ENCODE measurements at regions not wholly inside any gene's neighbourhood (a gene's known extent, or its start where the extent isn't known, plus 50 kb on each side); places are given as distances from the start of the nearest gene placed in this dataset.

DNA sequence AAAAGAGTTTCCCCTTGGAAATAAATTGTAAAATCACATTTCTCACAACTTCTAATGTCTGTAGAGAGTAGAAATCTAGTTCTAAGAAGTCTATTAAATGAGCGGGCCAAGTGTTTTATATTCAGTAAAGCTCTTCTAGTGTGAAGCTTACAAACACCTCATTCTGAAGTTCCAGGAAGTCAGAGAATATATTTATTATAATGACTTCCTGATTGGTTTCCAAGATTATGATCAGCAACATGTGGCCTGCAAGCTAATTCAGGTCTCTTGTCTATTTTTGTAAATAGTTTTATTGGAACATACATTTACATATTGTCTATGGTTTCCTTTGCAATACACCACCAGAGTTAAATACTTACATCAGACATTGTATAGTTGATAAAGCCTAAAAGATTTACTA is 603.9 kb downstream of the AMY1C start:
- TF ChIP-seq POLR2AphosphoS5 (IDR thresholded peaks at IDR 0.05) (no peak), POLR2A (IDR thresholded peaks at IDR 0.05) (no peak)
- TF ChIP-seq, protein P1, sequence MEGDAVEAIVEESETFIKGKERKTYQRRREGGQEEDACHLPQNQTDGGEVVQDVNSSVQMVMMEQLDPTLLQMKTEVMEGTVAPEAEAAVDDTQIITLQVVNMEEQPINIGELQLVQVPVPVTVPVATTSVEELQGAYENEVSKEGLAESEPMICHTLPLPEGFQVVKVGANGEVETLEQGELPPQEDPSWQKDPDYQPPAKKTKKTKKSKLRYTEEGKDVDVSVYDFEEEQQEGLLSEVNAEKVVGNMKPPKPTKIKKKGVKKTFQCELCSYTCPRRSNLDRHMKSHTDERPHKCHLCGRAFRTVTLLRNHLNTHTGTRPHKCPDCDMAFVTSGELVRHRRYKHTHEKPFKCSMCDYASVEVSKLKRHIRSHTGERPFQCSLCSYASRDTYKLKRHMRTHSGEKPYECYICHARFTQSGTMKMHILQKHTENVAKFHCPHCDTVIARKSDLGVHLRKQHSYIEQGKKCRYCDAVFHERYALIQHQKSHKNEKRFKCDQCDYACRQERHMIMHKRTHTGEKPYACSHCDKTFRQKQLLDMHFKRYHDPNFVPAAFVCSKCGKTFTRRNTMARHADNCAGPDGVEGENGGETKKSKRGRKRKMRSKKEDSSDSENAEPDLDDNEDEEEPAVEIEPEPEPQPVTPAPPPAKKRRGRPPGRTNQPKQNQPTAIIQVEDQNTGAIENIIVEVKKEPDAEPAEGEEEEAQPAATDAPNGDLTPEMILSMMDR (IDR thresholded peaks at IDR 0.05), result no peak
- WGBS, result 50% methylated on average over 1 of the region's 1 CpG

DNA sequence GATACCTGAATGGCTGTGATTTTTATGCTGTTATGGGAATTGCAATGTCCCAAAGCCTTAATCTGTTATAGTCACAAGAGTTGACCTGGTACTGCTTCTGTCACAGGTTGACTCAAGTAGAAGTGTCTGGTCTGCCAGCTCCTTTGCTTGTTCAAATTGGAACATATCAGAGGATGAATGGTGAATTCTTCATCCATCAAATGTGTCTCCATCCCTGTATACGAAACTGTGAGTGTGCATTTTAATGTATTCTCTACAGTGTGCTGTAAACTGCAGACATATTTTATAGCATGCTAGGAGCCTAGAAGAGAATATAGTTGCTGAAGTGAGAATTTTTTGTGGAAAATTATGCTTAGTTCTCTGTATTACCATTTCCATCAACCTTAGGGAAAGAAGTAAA is 608.4 kb downstream of the AMY1C start:
- intact Hi-C loops (cut with DNase I), result no loop called here
- Histone ChIP-seq H3K27ac (no peak overlapping the region), H3K4me1 (replicated peaks) (no peaks in the 10 kb centered on the region), H3K36me3 (no peaks in the 10 kb centered on the region), H3K27me3 (replicated peaks; ENCODE audit: insufficient read depth) (no peaks in the 10 kb centered on the region), H3K9me3 (no peaks in the 10 kb centered on the region), H3K4me3 (no peak overlapping the region)
- DNase-seq (ENCODE audit: low spot score), result no peak
- 53% methylated on average over 1 of the region's 1 CpG for WGBS
- TF ChIP-seq, protein P1 (IDR thresholded peaks at IDR 0.05), result no peak
- no peak for TF ChIP-seq POLR2AphosphoS5 (IDR thresholded peaks at IDR 0.05)
- TF ChIP-seq POLR2A (IDR thresholded peaks at IDR 0.05), result no peak

More for the DNA sequence above, 603.9 kb downstream of the AMY1C start:
- Histone ChIP-seq H3K9me3 (no peaks in the 10 kb centered on the region), H3K27me3 (replicated peaks; ENCODE audit: insufficient read depth) (no peaks in the 10 kb centered on the region), H3K36me3 (no peaks in the 10 kb centered on the region), H3K27ac (no peak overlapping the region), H3K4me3 (no peak overlapping the region), H3K4me1 (replicated peaks) (no peaks in the 10 kb centered on the region)
- intact Hi-C loops (cut with DNase I), result no loop called here
- DNase-seq (ENCODE audit: low spot score), result no peak

DNA sequence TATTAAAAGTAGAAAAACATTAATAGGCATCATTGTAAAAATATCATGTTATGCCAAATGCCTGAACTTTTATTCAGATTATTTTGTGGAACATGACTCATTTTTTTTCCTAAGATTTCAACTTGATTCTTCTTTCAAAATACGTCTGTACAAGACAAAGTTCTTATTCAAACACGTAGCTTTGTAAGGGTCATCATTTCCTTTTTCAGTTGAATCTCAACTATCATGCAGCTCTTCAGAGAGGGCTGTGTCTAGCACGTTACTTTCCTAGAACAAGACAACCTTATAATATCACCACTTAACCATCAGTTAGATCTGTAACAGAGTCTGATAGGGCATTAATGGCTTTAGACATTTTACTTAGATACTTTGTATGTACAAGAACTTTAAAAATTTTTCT is 608.9 kb downstream of the AMY1C start:
- TF ChIP-seq POLR2A (IDR thresholded peaks at IDR 0.05) (no peak), POLR2AphosphoS5 (IDR thresholded peaks at IDR 0.05) (no peak)
- TF ChIP-seq, protein P1 (IDR thresholded peaks at IDR 0.05), result no peak
- Histone ChIP-seq H3K27me3 (replicated peaks; ENCODE audit: insufficient read depth) (no peaks in the 10 kb centered on the region), H3K36me3 (no peaks in the 10 kb centered on the region), H3K27ac (no peak overlapping the region), H3K4me3 (no peak overlapping the region), H3K4me1 (replicated peaks) (no peaks in the 10 kb centered on the region), H3K9me3 (no peaks in the 10 kb centered on the region)
- no peak for DNase-seq (ENCODE audit: low spot score)
- intact Hi-C loops (cut with DNase I), result no loop called here
- 58% methylated on average over 3 of the region's 3 CpGs for WGBS

DNA sequence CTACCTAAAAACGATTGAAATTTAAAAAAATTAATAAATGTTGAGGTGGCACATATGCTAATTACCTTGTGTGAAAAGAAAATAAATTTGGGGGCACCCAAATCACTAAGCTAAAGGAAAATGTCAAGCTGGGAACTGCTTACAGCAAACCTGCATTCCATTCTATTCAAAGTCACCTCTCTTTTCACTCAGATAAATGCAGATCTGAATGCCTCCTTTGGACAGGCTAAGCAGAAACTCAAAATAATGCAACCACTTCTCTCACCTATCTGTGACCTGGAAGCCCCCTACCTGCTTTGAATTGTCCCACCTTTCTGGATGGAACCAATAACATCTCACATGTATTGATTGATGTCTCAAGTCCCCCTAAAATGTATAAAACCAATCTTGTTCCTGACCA is 628.7 kb downstream of the AMY1C start:
- Histone ChIP-seq H3K27ac (no peak overlapping the region), H3K4me3 (no peak overlapping the region), H3K36me3 (no peaks in the 10 kb centered on the region), H3K27me3 (replicated peaks; ENCODE audit: insufficient read depth) (no peaks in the 10 kb centered on the region), H3K9me3 (no peaks in the 10 kb centered on the region), H3K4me1 (replicated peaks) (no peaks in the 10 kb centered on the region)
- TF ChIP-seq POLR2A (IDR thresholded peaks at IDR 0.05) (no peak), POLR2AphosphoS5 (IDR thresholded peaks at IDR 0.05) (no peak)
- TF ChIP-seq, protein P1 (IDR thresholded peaks at IDR 0.05), result no peak
- WGBS, result 0% methylated on average over 1 of the region's 1 CpG
- intact Hi-C loops (cut with DNase I), result no loop called here
- DNase-seq (ENCODE audit: low spot score), result no peak

DNA sequence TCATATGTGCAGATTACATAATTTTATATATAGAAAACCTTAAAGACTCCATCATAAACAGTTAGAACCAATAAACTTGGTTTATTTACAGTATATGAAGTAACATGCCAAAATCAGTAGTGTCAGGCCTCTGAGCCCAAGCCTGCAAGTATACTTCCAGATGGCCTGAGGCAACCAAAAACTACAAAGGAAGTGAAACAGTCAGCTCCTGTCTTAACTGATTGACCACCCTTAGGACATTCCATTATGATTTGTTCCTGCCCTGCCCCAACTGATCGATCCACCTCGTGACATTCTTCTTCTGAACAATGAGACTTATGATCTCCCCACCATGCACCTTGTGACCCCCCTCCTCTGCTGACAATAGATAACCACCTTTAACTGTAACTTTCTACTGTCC is 630.3 kb downstream of the AMY1C start:
- Histone ChIP-seq H3K27me3 (replicated peaks; ENCODE audit: insufficient read depth) (no peaks in the 10 kb centered on the region), H3K4me1 (replicated peaks) (no peaks in the 10 kb centered on the region), H3K9me3 (no peaks in the 10 kb centered on the region), H3K36me3 (no peaks in the 10 kb centered on the region), H3K27ac (no peak overlapping the region), H3K4me3 (no peak overlapping the region)
- 49% methylated on average over 2 of the region's 2 CpGs for WGBS
- TF ChIP-seq, protein P1 (IDR thresholded peaks at IDR 0.05), result no peak
- TF ChIP-seq POLR2A (IDR thresholded peaks at IDR 0.05), result no peak
- no peak for DNase-seq (ENCODE audit: low spot score)
- intact Hi-C loops (cut with DNase I), result no loop called here
